ENCODE measurements at regions not wholly inside any gene's neighbourhood (a gene's known extent, or its start where the extent isn't known, plus 50 kb on each side); places are given as distances from the start of the nearest gene placed in this dataset.

GRCh38 chr17:53148058-53148457, 674.7 kb upstream of the KIF2B start:
- Histone ChIP-seq H3K9me3 (replicated peaks in 1 of 2; ENCODE audit: control insufficient read depth in 1 of 2, insufficient read depth in 1 of 2, low read length in 2 of 2) (no peaks in the 10 kb centered on the region), H3K27me3 (ENCODE audit: control insufficient read depth in 2 of 2, insufficient read depth in 2 of 2, low read length in 2 of 2) (no peaks in the 10 kb centered on the region), H3K4me3 (replicated peaks in 1 of 3; ENCODE audit: low read depth in 2 of 3, low read length in 3 of 3) (no peak overlapping the region), H3K27ac (ENCODE audit: low read depth in 1 of 2, low read length in 2 of 2) (no peak overlapping the region), H2AFZ (ENCODE audit: insufficient read depth, low read depth, low read length, poor library complexity, severe bottlenecking) (no peak overlapping the region), H3K4me2 (replicated peaks; ENCODE audit: extremely low read depth, low read length, poor library complexity, severe bottlenecking) (no peak overlapping the region), H3K4me1 (ENCODE audit: control insufficient read depth in 1 of 2, insufficient read depth in 2 of 2, low read length in 2 of 2) (no peaks in the 10 kb centered on the region), H3K36me3 (replicated peaks in 1 of 2; ENCODE audit: control insufficient read depth in 1 of 2, insufficient read depth in 2 of 2, low read length in 2 of 2) (no peaks in the 10 kb centered on the region), H3K79me2 (ENCODE audit: insufficient read depth, low read length) (no peaks in the 10 kb centered on the region), H3K9ac (ENCODE audit: insufficient read depth, low read length, poor library complexity, severe bottlenecking) (no peak overlapping the region), H4K20me1 (ENCODE audit: insufficient read depth, low read length) (no peaks in the 10 kb centered on the region)
- H3K36me3 Mint-ChIP-seq: no peaks in the 10 kb centered on the region
- intact Hi-C loops (cut with micrococcal nuclease): no loop called here
- DNase-seq: no peak
- no peaks in the 10 kb centered on the region for H3K4me1 Mint-ChIP-seq
- no peaks in the 10 kb centered on the region for H3K27me3 Mint-ChIP-seq (ENCODE audit: low read depth in 3 of 3)
- no peak overlapping the region for H3K4me3 Mint-ChIP-seq
- WGBS (ENCODE audit: insufficient coverage): no CpG with 5 or more reads among the region's 1 CpG
- no peak for TF ChIP-seq CTCF (IDR thresholded peaks at IDR 0.05)
- H3K27ac Mint-ChIP-seq: no peak overlapping the region
- H3K9me3 Mint-ChIP-seq: peaks cover 0 to 3% (median 0%) of the 10 kb centered on the region in 7 donors

- Histone ChIP-seq H3K36me3 (replicated peaks in 1 of 2; ENCODE audit: control insufficient read depth in 1 of 2, insufficient read depth in 2 of 2, low read length in 2 of 2) (no peaks in the 10 kb centered on the region), H3K9me3 (replicated peaks in 1 of 2; ENCODE audit: control insufficient read depth in 1 of 2, insufficient read depth in 1 of 2, low read length in 2 of 2) (no peaks in the 10 kb centered on the region), H3K27me3 (ENCODE audit: control insufficient read depth in 2 of 2, insufficient read depth in 2 of 2, low read length in 2 of 2) (no peaks in the 10 kb centered on the region), H4K20me1 (ENCODE audit: insufficient read depth, low read length) (no peaks in the 10 kb centered on the region), H3K4me3 (replicated peaks in 1 of 3; ENCODE audit: low read depth in 2 of 3, low read length in 3 of 3) (no peak overlapping the region), H3K9ac (ENCODE audit: insufficient read depth, low read length, poor library complexity, severe bottlenecking) (no peak overlapping the region), H3K4me2 (replicated peaks; ENCODE audit: extremely low read depth, low read length, poor library complexity, severe bottlenecking) (no peak overlapping the region), H3K27ac (ENCODE audit: low read depth in 1 of 2, low read length in 2 of 2) (no peak overlapping the region), H3K79me2 (ENCODE audit: insufficient read depth, low read length) (no peaks in the 10 kb centered on the region), H2AFZ (ENCODE audit: insufficient read depth, low read depth, low read length, poor library complexity, severe bottlenecking) (no peak overlapping the region), H3K4me1 (ENCODE audit: control insufficient read depth in 1 of 2, insufficient read depth in 2 of 2, low read length in 2 of 2) (no peaks in the 10 kb centered on the region)
- peaks cover 0 to 3% (median 0%) of the 10 kb centered on the region in 3 donors for H3K27me3 Mint-ChIP-seq (ENCODE audit: low read depth in 3 of 3)
- H3K27ac Mint-ChIP-seq: no peak overlapping the region
- no peak for DNase-seq
- no peak for TF ChIP-seq CTCF (IDR thresholded peaks at IDR 0.05)
- no peaks in the 10 kb centered on the region for H3K36me3 Mint-ChIP-seq
- peaks cover 0 to 3% (median 0%) of the 10 kb centered on the region in 7 donors for H3K9me3 Mint-ChIP-seq
- intact Hi-C loops (cut with micrococcal nuclease): no loop called here
- H3K4me1 Mint-ChIP-seq: no peaks in the 10 kb centered on the region
- 40% methylated on average over 1 of the region's 3 CpGs for WGBS (ENCODE audit: insufficient coverage)
- no peak overlapping the region for H3K4me3 Mint-ChIP-seq
Observed at GRCh38 chr17:53142890-53143289, 679.8 kb upstream of the KIF2B start.
